Fibroblast of the aortic adventitia (primary cell): ENCODE measurements at regions not wholly inside any gene's neighbourhood (a gene's known extent, or its start where the extent isn't known, plus 50 kb on each side); places are given as distances from the start of the nearest gene placed in this dataset.

Experiments used
- DNase-seq: peaks from one replicate; pipeline ENCODE4 v3.0.0-alpha.2; 2010; ENCODE audit warnings: low read depth
- H3K4me3 ChIP-seq: 2 replicates; pipeline ENCODE4 v1.5.1; 2011; ENCODE audit warnings: low read depth, mild to moderate bottlenecking, control low read depth, low read length, moderate library complexity
- TF ChIP-seq, protein P1 (sequence below): IDR thresholded peaks from 2 replicates; pipeline ENCODE4 v1.5.1; 2011; ENCODE audit warnings: mild to moderate bottlenecking, low read length, control low read depth, inconsistent platforms; ENCODE audit not compliant: insufficient read depth

DNA sequence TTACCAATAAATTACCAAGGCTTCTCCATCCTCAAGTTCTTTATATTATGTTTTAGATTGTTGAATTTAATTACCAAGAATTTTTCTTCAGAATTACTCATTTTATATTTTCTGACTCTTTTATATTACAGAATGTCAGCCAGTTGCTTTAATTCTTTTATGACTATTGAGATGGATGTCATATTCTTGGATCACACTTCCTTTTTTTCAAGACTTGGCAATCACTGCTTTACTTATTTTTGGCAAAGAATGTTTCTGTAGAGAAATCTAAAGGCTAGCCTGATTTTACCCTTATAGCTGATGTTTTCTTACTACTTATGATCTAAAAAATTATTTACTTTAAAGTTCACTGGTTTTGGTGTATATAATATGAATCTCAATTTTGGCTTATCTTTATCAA is 721.1 kb upstream of the TMPRSS15 start:
- no peak for DNase-seq
- no peak overlapping the region for H3K4me3 ChIP-seq
- TF ChIP-seq, protein P1, sequence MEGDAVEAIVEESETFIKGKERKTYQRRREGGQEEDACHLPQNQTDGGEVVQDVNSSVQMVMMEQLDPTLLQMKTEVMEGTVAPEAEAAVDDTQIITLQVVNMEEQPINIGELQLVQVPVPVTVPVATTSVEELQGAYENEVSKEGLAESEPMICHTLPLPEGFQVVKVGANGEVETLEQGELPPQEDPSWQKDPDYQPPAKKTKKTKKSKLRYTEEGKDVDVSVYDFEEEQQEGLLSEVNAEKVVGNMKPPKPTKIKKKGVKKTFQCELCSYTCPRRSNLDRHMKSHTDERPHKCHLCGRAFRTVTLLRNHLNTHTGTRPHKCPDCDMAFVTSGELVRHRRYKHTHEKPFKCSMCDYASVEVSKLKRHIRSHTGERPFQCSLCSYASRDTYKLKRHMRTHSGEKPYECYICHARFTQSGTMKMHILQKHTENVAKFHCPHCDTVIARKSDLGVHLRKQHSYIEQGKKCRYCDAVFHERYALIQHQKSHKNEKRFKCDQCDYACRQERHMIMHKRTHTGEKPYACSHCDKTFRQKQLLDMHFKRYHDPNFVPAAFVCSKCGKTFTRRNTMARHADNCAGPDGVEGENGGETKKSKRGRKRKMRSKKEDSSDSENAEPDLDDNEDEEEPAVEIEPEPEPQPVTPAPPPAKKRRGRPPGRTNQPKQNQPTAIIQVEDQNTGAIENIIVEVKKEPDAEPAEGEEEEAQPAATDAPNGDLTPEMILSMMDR: no peak

DNA sequence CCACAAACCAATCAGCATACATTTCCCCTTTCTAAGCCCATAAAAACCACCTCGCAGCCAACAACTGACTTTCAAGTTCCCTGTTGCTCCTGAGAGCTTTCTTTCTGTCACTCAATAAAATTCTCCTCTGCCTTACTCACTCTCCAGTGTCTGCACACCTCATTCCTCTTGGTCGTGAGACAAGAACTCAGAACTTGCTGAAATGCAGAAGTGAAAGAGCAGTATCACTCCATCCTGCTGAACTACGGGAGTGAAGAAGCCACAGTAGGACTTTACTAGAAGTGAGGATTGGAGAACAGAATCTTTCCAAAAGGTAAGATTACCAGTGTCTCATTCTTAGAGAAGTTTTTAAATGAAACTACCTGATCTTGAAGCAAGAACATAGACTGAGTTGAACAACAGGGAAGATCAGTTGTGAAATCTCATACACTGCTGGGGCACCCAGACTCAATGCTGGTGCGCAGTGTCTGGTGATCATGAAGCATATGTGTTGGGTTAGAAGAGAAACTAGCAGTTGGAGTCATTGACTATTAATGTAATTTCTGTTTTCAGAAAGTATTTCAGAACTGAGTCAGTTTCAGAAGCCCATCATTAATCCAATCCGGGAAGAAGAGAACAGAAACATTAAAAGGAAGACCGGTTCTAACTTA is 726.9 kb upstream of the TMPRSS15 start:
- no peak for DNase-seq
- H3K4me3 ChIP-seq: no peak overlapping the region
- TF ChIP-seq, protein P1: no peak

DNA sequence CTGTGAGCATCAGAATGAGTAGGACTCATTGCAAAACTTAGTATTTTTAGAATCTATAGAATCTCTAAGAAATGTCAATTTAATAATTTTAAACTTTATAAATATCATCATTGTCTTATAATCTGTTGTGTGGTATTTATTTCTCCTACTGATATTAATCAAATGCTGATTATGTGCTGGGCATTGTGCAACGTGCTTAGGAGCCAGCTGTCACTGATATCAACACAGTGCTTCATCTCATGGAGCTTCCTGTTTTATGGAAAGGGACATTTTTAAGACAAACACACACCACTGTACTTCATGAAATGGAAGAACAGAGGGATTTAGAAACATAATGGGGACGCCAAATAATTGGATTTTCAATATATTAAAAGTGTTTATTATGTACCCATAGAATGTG is 737.9 kb upstream of the TMPRSS15 start:
- TF ChIP-seq, protein P1: no peak
- no peak for DNase-seq
- H3K4me3 ChIP-seq: no peak overlapping the region

DNA sequence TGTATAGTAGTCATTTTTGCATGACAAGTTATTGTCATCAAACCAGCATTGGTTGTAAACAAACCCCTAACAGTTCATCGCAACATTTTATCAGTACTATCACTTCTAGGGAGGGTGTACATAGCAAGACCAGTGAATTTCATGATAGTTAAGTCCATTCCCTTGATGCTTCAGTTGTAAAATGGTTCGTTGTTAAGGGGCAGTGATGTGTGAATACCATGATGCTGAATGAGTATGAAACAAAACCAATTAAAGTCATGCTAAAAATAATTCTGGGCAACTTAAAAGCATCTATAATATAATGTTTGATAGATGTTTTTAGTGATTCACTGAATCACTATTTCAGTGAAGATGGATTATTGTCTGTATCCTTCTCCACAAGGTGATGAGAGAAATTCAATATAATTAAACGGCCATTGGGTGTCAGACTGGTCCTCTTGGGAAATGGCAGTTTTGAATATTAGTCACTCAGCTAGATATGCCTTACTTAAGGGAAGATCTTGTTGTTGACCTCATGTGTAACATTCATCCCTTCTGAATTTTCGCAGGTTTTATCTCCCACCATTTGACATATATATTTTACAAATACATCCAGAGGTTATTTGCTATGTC is 742.2 kb upstream of the TMPRSS15 start:
- DNase-seq: no peak
- TF ChIP-seq, protein P1: no peak
- H3K4me3 ChIP-seq: no peak overlapping the region

DNA sequence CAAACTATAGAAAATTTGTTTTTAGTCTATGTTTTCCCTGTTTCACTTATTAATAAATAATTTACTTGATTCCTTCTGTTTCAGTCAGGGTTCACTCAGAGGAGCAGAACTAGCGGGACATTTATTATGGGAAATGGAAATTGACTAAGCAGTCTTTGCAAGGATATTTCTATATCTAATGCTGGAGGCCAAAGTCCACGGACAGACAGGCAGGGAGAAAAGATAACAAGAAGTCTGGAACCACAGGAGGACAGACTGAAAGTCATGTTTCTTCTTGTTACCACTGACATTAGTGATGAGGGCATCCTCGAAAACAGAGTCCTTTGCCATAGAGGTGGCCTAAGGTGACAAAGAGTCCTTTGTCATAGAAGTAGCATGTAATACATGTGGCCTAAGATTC is 744.5 kb upstream of the TMPRSS15 start:
- no peak for DNase-seq
- H3K4me3 ChIP-seq: no peak overlapping the region
- TF ChIP-seq, protein P1: no peak

DNA sequence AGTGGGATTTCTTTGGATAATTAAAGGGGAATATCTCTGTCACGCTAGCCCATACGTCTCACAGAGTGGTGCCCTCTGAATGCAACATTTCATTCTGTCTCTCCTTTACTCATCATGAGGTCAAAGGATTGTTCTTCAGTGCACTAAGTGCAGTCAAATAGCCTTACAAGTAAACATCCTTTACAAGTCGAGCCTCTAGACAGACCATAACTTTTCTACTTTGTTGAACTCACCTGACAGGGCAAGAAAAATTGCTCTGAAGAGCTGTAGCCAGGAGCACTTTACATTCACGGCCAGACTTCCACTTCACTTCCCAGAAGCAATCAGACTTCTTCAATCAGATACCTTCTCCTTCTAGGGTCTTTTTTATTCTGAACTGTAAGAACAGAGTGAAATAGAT is 768.0 kb upstream of the TMPRSS15 start:
- no peak overlapping the region for H3K4me3 ChIP-seq

More for the DNA sequence above, 768.0 kb upstream of the TMPRSS15 start:
- TF ChIP-seq, protein P1: no peak
- no peak for DNase-seq
